OCI-LY3 (cell line): ENCODE measurements at regions not wholly inside any gene's neighbourhood (a gene's known extent, or its start where the extent isn't known, plus 50 kb on each side); places are given as distances from the start of the nearest gene placed in this dataset.

Experiments used
- CTCF ChIP-seq: fragments of 200-600, 300-600 bp; sonication (generic); IDR thresholded peaks from 2 replicates; pipeline ENCODE4 v1.5.1; 2014; ENCODE audit warnings: antibody characterized with exemption, low read length, low read depth
- EZH2phosphoT487 ChIP-seq: fragments of 200-600 bp; shearing (Covaris generic); IDR thresholded peaks from 2 replicates; pipeline ENCODE4 v1.6.1; 2018; ENCODE audit warnings: antibody characterized with exemption, mixed run types, low read depth

- TF ChIP-seq CTCF (no peak), EZH2phosphoT487 (no peak)
Observed at GRCh38 chr22:49331878-49332277, 495.8 kb downstream of the BRD1 start.
